Breast epithelium (tissue), 4 donors: ENCODE measurements at regions not wholly inside any gene's neighbourhood (a gene's known extent, or its start where the extent isn't known, plus 50 kb on each side); places are given as distances from the start of the nearest gene placed in this dataset.

Experiments
- DNase-seq, 2 donors: peaks; one replicate each; pipeline ENCODE4 v3.0.0-alpha.2; 2019; ENCODE audit warnings: low spot score in 2 of 2
- H3K27ac ChIP-seq, 2 donors: fragments of 200-600 bp; sonication (generic) in 1 of 2; one replicate each; pipeline ENCODE4 v1.5.1; 2016 to 2019; ENCODE audit warnings: mild to moderate bottlenecking in 1 of 2
- H3K27me3 ChIP-seq, 2 donors: fragments of 200-600 bp; sonication (generic) in 1 of 2; one replicate each; pipeline versions ENCODE4 v1.5.1 to v1.6.0; 2017 to 2019; ENCODE audit warnings: control low read depth in 1 of 2, mild to moderate bottlenecking in 1 of 2
- H3K36me3 ChIP-seq: fragments of 200-600 bp; one replicate; pipeline ENCODE4 v1.5.1; 2019
- H3K4me1 ChIP-seq, 2 donors: fragments of 200-600 bp; sonication (generic); one replicate each; pipeline ENCODE4 v1.5.1; 2016 to 2019; ENCODE audit warnings: control low read depth in 1 of 2
- H3K4me3 ChIP-seq, 3 donors: fragments of 200-600 bp; sonication (generic); 1 replicate in 2 of 3; 2 replicates in 1 of 3; pipeline ENCODE4 v1.5.1; 2016 to 2019; ENCODE audit warnings: mild to moderate bottlenecking in 3 of 3, moderate library complexity in 2 of 3
- H3K9me3 ChIP-seq, 2 donors: fragments of 200-600 bp; sonication (generic) in 1 of 2; one replicate each; pipeline ENCODE4 v1.5.1; 2016 to 2019; ENCODE audit warnings: control low read depth in 1 of 2
- CTCF ChIP-seq, 3 donors: fragments of 450-650 bp; IDR thresholded peaks; one replicate each; pipeline ENCODE4 v1.5.1; 2016 to 2017; ENCODE audit warnings: antibody characterized with exemption in 3 of 3, mild to moderate bottlenecking in 3 of 3, moderate library complexity in 3 of 3
- POLR2A ChIP-seq: fragments of 450-650 bp; IDR thresholded peaks from one replicate; pipeline ENCODE4 v1.6.1; 2016; ENCODE audit warnings: antibody characterized with exemption, mild to moderate bottlenecking, moderate library complexity
- POLR2AphosphoS5 ChIP-seq, 3 donors: sonication (generic); formaldehyde crosslinking; IDR thresholded peaks; one replicate each; pipeline ENCODE4 v1.6.1; 2017; ENCODE audit warnings: antibody characterized with exemption in 3 of 3
- intact Hi-C: fragments of 100-400 bp; cut with DNase I; formaldehyde crosslinking; loops from one replicate; pipeline ENCODE4 v1.15.1; 2023; ENCODE audit warnings: low total_unique reads

DNA sequence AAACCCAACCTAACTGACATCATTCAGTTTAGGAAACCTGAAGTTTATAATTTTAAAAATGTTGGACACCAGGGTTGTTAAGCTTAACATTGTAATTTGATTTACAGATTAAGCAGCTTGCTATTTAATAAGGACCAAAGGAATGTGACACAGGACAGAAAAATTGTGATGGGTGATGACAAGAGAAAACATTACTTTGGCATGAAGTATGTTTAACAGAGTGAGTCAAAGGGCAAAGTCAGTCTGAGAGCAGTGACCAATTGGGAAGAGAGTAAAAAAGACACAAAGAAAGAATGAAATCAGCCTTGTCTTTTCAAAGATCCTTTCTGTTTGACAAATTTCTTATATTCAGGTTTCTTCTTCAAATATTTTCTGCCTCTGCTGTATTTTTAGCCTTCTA is 1301.6 kb downstream of the SI start:
- H3K9me3 ChIP-seq = no peaks in the 10 kb centered on the region
- intact Hi-C loops = no loop called here
- H3K36me3 ChIP-seq = no peaks in the 10 kb centered on the region
- no peak overlapping the region for H3K27ac ChIP-seq
- DNase-seq = no peak
- no peak overlapping the region for H3K4me3 ChIP-seq
- no peaks in the 10 kb centered on the region for H3K4me1 ChIP-seq
- TF ChIP-seq POLR2AphosphoS5 (IDR thresholded peaks at IDR 0.05) = no peak
- TF ChIP-seq POLR2A = no peak
- no peak for TF ChIP-seq CTCF (IDR thresholded peaks at IDR 0.05)
- no peaks in the 10 kb centered on the region for H3K27me3 ChIP-seq

GRCh38 chr3:163773136-163773535 is 1305.2 kb downstream of the SI start:
- no peak overlapping the region for H3K27ac ChIP-seq
- DNase-seq = no peak
- no peaks in the 10 kb centered on the region for H3K36me3 ChIP-seq
- intact Hi-C loops = no loop called here
- no peak overlapping the region for H3K4me3 ChIP-seq
- TF ChIP-seq POLR2AphosphoS5 (IDR thresholded peaks at IDR 0.05) = no peak
- no peak for TF ChIP-seq CTCF (IDR thresholded peaks at IDR 0.05)
- TF ChIP-seq POLR2A = no peak
- no peaks in the 10 kb centered on the region for H3K27me3 ChIP-seq
- H3K9me3 ChIP-seq = no peaks in the 10 kb centered on the region
- H3K4me1 ChIP-seq = no peaks in the 10 kb centered on the region

- H3K36me3 ChIP-seq = no peaks in the 10 kb centered on the region
- H3K9me3 ChIP-seq = no peaks in the 10 kb centered on the region
- TF ChIP-seq POLR2AphosphoS5 (IDR thresholded peaks at IDR 0.05) = no peak
- no peak for TF ChIP-seq CTCF (IDR thresholded peaks at IDR 0.05)
- TF ChIP-seq POLR2A = no peak
- H3K4me1 ChIP-seq = no peaks in the 10 kb centered on the region
- H3K4me3 ChIP-seq = no peak overlapping the region
- intact Hi-C loops = no loop called here
- no peak for DNase-seq
- no peak overlapping the region for H3K27ac ChIP-seq
- H3K27me3 ChIP-seq = no peaks in the 10 kb centered on the region
Observed at GRCh38 chr3:163768048-163768447, 1310.2 kb downstream of the SI start.

DNA sequence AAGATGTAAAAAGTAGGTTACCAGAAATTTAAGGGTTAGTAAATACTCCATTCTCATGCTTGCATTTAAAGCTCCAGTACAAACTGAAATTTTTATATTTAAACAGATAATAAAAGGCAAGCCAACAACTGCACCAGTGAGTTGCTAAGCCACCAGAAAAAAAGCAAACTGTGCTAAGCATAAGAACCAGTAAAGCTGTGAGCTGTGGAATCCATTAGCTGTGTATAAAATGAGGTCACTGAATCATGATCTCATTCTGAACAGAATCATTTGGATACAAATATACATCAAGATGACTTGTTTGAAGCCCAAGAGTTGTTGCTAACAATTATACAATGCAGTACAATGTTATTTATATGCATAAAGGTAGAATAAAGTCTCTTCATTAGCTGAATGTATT is 1312.2 kb downstream of the SI start:
- DNase-seq = no peak
- intact Hi-C loops = no loop called here
- H3K27ac ChIP-seq = no peak overlapping the region

GRCh38 chr3:163753033-163753432 is 1325.3 kb downstream of the SI start:
- H3K36me3 ChIP-seq = no peaks in the 10 kb centered on the region
- H3K9me3 ChIP-seq = peaks cover 0 to 20% of the 10 kb centered on the region in 2 donors
- no peaks in the 10 kb centered on the region for H3K27me3 ChIP-seq
- no peak overlapping the region for H3K27ac ChIP-seq
- TF ChIP-seq CTCF (IDR thresholded peaks at IDR 0.05) (no peak), POLR2A (no peak), POLR2AphosphoS5 (IDR thresholded peaks at IDR 0.05) (no peak)
- no peak for DNase-seq
- H3K4me3 ChIP-seq = no peak overlapping the region
- H3K4me1 ChIP-seq = no peaks in the 10 kb centered on the region
- intact Hi-C loops = no loop called here

More for the DNA sequence above, 1312.2 kb downstream of the SI start:
- no peak overlapping the region for H3K4me3 ChIP-seq
- TF ChIP-seq CTCF (IDR thresholded peaks at IDR 0.05) = no peak
- TF ChIP-seq POLR2A = no peak
- TF ChIP-seq POLR2AphosphoS5 (IDR thresholded peaks at IDR 0.05) = no peak
- H3K4me1 ChIP-seq = no peaks in the 10 kb centered on the region
- H3K9me3 ChIP-seq = peaks cover 0 to 10% of the 10 kb centered on the region in 2 donors
- no peaks in the 10 kb centered on the region for H3K27me3 ChIP-seq
- no peaks in the 10 kb centered on the region for H3K36me3 ChIP-seq
